Smooth muscle cell of the brain vasculature (primary cell): ENCODE measurements at regions not wholly inside any gene's neighbourhood (a gene's known extent, or its start where the extent isn't known, plus 50 kb on each side); places are given as distances from the start of the nearest gene placed in this dataset.
A peak's percentile ranks its signal among the peaks of the same experiment; 100 is the strongest.

Experiments
- DNase-seq: peaks from one replicate; pipeline ENCODE4 v3.0.0-alpha.2; 2012; ENCODE audit warnings: low read depth, low spot score

DNA sequence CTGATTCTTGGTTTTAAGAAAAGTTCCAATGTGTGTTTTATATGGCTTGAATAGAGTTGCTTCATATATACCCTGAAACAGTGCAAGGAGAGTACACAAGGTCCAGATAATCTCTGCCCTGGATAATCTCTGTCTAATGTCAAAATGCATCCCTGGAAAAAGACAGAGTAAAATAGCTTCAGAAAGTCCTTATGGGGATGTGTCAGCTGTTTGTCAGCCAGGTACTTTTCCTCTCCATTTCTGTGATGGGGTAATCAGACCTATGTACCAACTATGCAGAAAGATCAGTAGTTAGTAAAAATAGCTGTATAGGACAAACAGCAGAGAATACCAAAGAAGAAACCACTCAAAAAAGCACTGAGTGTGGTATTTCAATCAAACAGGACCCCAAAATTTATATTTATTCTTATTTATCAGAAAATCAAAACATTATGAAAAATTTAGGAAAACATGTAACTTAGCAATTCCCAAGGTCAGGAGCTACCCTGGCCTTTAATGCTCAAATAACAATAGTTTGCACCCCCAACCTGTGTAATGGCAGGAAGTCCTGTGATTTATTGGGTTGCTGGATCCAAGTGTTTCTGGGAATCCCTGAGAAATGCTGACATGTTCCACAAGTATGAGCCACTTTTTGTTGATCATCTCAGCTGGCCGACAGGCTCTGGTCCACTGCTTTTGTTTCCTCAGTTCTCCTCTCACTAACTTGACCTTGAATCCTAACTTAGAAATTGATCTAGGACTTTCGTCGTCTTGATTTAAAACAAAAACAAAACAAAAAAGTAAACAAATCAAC lies 69.6 kb downstream of the MDH1 start:
- DNase-seq: no peak

GRCh38 chr2:63660060-63660459 lies 71.3 kb downstream of the MDH1 start:
- no peak for DNase-seq

GRCh38 chr2:63661076-63661475 lies 72.3 kb downstream of the MDH1 start:
- no peak for DNase-seq

GRCh38 chr2:63662028-63662804 lies 73.5 kb downstream of the MDH1 start:
- no peak for DNase-seq

DNA sequence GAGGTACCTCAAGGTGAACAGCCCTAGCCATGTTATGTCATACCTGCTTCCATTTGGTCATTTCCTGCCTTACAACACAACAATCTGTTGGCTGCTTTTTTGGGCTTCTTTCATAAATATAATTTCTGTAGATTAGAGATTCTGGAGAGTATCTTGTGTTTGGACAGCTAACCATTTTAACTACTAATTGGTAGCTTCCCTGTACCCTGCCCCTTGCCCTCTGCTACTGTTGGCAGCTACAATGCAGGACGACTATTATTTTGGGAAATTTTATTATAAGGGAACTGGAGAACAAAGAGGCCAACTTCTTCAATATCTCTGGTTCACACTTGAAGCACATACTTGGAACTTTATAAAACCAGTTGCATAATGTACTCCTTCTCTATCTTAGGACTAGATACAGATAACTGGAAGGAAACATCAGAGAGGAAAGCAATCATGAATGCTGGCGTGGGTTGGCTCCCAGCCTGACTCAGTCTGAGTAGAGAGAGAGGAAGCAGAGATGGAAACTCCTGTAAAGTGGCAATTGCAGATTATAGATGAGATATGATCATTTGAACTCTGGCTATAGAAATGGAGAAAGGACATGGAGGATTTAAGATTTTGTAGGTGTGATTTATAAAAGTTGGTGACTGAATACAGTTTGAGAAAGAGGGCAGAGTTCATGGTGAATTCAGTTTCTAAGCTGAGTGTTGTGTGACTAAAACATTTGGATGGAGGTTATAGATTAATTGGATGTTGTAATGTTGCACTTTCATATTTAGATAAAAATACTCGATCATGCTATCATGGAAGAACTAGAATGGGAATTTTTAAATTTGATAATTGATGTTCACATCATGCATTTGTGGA lies 74.5 kb downstream of the MDH1 start:
- no peak for DNase-seq

DNA sequence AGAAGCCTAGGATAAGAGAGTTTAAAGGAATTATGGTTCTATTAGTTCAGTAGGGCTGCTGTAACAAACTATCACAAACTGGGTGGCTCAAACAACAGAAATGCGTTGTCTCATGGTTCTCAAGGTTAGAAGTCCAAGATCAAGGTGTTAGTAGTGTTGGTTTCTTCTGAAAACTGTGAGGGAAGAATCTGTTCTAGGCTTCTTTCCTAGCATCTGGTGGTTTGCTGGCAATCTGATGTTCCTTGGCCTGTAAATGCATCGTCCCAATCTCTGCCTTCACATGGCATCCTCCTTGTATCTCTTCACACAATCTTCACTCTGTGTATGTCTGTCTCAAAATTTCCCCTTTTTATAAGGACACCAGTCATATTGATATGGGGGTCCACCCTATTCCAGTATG lies 76.3 kb downstream of the MDH1 start:
- DNase-seq: no peak

DNA sequence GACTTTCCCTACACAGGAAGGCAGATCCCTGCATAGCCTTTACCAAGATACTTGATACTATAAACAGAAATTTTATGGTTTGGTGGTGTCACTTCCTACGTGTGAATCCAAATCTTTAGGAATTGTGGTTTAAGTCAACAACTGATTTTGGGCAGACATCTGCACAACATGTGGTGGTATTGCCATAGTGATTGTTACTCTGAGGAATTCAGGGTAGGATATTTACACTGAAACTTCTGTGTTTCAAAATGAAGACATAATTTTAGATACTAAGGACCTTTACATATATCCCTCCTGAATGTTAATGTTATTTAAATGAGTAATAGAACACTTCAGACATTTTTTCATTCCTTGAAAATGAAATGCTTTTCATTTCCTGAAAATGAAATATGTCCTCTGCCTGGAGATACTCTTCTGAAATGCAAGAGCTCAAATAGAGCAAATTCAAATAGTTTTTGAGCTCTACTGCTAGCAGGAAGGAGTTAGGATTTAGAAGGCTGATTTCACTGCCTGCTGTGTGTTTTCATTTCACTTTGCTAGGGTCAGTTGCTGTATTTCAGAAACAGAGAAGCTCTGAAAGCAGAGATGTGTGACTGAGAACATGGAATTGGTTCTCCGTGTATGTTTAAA lies 77.2 kb downstream of the MDH1 start:
- DNase-seq: no peak

DNA sequence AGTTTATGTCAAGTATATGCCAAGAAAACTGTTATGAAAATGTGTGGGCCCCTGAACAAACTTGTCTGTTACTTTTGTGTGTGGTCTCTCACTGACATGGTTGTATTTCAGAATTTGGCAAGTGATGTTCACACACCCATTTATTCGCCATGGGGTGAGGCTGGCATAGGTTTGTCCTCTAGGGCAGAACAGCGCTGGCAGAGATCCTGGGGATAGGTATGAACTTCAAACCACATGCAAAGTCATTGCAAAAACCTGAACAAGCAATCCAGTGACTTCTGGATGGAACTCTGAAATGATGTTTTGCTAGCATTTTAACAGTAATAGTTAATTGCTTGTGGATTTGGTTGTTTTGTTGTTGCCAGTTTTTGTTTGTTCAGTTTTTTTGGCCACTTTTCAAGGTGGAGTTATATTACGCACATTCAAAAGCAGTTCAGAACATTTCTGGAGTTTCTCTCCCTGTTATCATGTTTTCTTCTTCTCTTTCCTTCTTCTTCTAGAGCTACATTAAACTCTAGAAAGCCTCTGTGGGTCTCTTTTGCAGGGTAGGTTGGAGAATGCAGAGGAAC lies 78.5 kb downstream of the MDH1 start:
- DNase-seq: no peak

GRCh38 chr2:63668000-63668399 lies 79.2 kb downstream of the MDH1 start:
- DNase-seq: no peak

GRCh38 chr2:63668466-63668865 lies 79.7 kb downstream of the MDH1 start:
- no peak for DNase-seq

DNA sequence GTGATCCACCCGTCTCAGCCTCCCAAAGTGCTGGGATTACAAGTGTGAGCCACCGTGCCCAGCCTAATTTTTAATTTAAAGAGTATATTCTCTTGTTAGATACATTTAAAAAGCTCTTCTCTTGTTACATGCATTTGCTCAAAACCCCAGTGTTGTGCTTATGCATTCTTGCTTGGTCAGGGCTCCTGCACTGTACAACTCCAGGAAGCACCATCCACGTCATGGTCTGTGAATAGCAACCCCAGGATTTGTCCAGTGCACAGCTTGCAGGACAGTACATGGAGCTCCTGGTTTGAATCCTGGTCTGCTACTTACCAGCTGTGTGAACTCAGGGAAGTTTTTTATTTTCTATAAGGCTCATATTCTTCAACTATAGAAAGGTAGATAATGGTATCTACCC lies 80.8 kb downstream of the MDH1 start:
- DNase-seq: no peak

GRCh38 chr2:63673865-63674533 lies 85.2 kb downstream of the MDH1 start:
- DNase-seq: no peak

GRCh38 chr2:63675026-63675425 lies 86.3 kb downstream of the MDH1 start:
- no peak for DNase-seq

- DNase-seq: no peak
Observed at GRCh38 chr2:63676135-63676534, 87.4 kb downstream of the MDH1 start.

- DNase-seq: no peak
Observed at GRCh38 chr2:63678085-63678484, 89.3 kb downstream of the MDH1 start.

DNA sequence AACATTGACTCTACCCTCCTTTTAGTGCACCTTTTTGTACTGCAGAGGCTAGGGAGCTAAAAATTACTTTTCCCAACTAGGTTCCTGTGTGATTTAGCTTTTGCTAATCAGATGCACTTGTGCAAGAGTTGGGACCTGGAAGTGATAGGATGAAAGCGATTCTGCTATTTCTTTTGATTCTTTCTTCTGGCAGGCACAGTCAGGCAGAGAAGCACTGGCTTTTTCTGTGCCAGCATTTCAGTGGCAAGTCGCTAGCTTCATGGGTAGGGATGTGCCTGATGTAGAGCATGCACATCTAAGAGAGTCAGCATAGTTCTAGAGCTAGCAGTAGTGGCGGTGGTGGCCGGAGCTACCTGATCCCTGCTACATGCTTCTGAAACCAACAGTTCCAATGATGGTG lies 89.8 kb downstream of the MDH1 start:
- no peak for DNase-seq

DNA sequence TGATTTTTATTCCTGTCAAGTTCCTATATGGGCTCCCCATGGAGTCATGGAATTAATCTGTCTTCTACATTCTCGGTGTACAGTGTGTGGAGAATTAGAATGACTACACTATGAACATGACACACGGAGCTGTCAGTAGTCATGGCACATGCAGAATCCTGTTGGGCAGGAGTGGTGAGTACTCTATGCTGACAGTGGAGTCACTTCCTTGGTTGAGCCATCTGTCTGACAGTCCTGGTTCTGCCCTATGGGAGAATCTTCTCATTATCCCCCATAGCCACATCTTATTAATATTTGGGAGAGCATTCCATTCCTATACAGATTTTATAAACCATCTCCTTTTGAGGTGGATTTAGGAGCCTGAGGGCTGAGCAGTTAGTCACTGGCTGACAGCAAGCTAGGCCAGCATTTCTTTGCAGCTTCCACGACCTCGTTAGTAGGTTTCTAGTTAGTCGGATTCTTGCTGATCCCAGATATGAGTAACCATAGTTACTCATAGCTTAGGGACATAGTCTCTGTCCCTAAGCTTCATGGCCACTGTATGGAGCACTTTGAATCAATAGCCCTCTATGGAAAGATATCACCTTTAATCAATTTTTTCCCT lies 90.6 kb downstream of the MDH1 start:
- no peak for DNase-seq

- DNase-seq: no peak
Observed at GRCh38 chr2:63680455-63680854, 91.7 kb downstream of the MDH1 start.

DNA sequence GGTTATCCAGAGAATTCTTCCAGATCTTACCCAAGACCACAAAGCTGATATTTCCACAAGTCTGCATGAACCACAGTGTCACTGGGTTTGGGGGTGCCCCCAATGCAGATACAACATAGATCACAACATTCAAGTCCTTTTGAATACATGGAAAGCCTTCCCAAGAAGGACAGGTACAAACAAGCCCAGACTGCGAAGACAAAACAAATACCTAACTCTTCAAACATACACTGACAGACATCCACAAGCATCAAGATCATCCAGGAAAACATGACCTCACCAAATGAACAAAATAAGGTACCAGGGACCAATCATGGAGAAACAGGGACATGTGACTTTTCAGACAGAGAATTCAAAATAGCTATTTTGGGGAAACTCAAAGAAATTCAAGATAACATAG lies 93.1 kb downstream of the MDH1 start:
- DNase-seq: no peak

- peak; percentile 24 for DNase-seq
Observed at GRCh38 chr2:63692002-63692606, 103.3 kb downstream of the MDH1 start.
